Activated CD8-positive, alpha-beta memory T cell treated with anti-CD3 and anti-CD28 coated beads for 36 hours (primary cell): ENCODE measurements at regions not wholly inside any gene's neighbourhood (a gene's known extent, or its start where the extent isn't known, plus 50 kb on each side); places are given as distances from the start of the nearest gene placed in this dataset.
"Not testable (repeated sequence)": the region's sequence is repeated elsewhere in the genome, so short reads cannot be mapped to it uniquely, and the experiment has no call there.

ENCODE experiments used
- CTCF ChIA-PET: fragments of 350-600 bp; sonication (Branson Sonifier 250); formaldehyde crosslinking; loops from one replicate; lab custom pipeline; 2021; ENCODE audit warnings: antibody characterized with exemption; lab: Charles Lee
- POLR2A ChIA-PET: fragments of 350-600 bp; sonication (Branson Sonifier 250); formaldehyde crosslinking; loops from one replicate; lab custom pipeline; 2021; ENCODE audit warnings: antibody characterized with exemption; lab: Charles Lee

DNA sequence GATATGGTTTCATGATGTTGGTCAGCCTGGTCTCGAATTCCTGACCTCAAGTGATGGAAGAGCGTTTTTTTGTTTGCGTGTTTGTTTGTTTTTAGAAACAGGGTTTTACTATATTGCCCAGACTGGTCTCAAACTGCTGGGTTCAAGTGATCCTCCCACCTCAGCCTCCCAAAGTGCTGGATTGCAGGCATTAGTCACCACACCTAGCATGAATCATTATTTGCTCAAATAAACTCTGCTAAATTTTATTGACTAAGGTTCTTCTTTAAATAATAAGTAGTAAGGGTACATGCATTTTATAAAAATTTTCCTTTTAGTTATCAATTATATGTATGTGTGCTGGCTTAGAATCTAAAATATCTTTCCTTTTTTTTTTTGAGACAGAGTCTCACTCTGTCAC, 52.9 kb downstream of the ZBTB9 start:
- CTCF ChIA-PET = no interaction called here
- POLR2A ChIA-PET = interaction anchor here (0.6 kb wide), 1 partner anchor 118 kb away, joined by 4 read pairs; no protein-coding TSS in a partner anchor

DNA sequence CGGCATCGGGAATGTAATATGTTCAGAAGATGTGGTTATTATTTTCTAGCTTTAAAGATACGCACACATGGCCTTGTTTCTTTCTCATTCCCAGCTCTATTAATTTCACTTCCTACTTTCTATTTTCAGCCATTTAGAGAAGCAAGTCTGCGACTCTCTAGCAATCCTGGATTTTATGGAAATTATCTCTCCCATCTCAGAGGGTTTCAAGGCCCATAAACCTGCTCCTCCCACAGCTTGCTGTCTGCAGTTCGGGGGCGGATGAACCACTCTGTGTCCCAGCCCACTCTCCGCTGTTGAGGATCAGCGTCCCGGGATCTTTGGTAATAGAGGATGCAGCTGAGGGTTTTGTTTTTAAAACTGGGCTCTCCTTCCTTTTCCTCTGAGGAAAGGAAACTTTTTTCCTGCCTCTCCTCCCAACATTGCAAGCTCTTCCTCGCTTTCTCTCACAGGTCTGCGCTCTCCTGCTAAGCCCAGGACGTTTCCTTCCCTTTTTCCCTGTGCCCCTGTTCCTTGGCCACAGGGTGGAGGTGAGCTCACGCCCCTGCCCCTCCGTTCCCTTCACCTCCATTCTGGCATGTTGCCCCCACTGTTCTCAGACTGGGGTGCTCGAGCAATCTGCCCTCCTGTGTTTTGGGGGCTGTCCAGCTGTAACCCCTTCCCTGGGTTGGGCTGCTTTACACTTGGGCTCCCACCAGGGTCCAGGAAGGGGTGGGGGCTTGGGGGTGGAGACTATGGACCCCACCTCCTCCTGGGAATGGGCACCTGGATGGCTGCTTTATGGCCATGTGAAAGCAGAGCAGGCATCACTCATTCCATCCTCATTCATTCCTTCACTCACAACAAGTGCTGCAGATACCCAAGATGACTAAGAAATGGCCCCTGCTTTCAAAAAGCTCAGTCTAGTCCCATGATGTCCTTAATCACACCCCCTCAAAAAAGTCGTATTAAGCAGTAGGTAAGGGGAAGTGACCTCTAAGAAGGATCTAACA, 54.9 kb downstream of the ZBTB9 start:
- ChIA-PET POLR2A (interaction anchor here (0.6 to 1.2 kb wide), 3 partner anchors 24 to 122 kb away, joined by 3 read pairs; no protein-coding TSS in a partner anchor), CTCF (interaction anchor here (0.8 kb wide), 1 partner anchor 79 kb away, joined by 4 read pairs; no protein-coding TSS in a partner anchor)

DNA sequence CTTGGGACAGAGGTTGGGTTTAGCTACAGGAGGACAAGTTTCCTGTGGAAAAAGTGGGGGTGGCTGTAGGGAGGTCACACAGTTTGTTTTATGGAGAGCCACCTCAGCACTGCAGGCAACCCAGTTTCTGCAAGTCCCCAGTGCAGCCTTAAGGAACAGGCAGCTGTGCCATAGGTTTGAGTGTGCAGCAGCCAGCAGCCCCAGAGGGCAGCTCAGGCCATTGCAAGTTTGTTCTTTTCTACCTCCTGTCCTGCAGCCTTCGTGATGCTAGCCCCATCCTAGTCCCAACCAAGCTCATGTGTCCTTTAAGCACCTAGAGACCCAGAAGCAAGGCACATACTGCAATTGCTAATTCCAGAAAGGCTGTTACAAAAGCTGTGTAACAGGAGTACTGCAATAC, 58.8 kb downstream of the ZBTB9 start:
- CTCF ChIA-PET = no interaction called here
- POLR2A ChIA-PET = no interaction called here

DNA sequence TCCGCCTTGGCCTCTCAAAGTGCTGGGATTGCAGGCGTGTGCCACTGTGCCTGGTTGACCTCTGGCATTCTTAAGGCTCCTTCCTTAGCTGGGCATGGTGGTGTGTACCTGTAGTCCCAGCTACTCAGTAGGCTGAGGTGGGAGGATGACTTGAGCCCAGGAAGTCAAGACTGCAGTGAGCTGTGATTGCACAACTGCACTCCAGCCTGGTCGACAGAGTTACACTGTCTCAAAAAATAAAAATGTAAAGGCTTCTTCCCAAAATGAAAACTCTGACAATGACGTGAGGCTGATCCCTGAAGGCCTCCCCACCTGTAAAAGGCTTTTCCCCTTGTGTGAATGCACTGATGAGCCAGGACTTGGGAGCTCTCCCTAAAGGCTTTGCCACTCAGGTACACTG, 62.4 kb downstream of the ZBTB9 start:
- POLR2A ChIA-PET = no interaction called here
- CTCF ChIA-PET = interaction anchor here (0.6 kb wide), 1 partner anchor 966 kb away, joined by 5 read pairs; no protein-coding TSS in a partner anchor

DNA sequence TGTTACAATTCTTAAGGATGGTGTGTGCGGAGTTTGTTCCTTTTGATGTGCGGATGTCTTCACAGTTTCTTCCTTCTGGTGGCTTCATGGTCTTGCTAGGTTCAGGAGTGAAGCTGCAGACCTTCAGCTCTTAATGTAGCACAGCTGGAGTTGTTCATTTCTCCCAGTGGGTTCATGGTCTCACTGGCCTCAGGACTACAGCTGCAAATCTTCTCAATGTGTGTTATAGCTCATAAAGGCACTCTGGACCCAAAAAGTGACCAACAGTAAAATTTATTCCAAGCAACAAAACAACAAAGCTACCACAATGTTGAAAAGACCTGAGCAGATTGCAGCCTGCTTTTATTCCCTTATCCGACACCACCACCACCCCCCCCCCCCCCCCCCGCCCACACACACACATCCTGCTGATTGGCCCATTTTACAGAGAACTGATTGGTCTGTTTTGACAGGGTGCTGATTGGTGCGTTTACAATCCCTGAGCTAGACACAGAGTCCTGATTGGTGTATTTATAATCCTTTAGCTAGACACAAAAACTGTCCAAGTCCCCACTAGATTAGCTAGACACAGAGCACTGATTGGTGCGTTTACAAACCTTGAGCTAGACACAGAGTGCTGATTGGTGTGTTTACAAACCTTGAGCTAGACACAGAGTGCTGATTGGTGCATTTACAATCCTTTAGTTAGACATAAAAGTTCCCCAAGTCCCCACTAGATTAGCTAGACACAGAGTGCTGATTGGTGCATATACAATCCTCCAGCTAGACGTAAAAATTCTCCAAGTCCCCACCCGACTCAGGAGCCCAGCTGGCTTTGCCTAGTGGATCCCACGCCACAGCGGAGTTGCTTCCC, 59.2 kb downstream of the BAK1 start:
- CTCF ChIA-PET, POLR2A ChIA-PET: not testable (repeated sequence)

DNA sequence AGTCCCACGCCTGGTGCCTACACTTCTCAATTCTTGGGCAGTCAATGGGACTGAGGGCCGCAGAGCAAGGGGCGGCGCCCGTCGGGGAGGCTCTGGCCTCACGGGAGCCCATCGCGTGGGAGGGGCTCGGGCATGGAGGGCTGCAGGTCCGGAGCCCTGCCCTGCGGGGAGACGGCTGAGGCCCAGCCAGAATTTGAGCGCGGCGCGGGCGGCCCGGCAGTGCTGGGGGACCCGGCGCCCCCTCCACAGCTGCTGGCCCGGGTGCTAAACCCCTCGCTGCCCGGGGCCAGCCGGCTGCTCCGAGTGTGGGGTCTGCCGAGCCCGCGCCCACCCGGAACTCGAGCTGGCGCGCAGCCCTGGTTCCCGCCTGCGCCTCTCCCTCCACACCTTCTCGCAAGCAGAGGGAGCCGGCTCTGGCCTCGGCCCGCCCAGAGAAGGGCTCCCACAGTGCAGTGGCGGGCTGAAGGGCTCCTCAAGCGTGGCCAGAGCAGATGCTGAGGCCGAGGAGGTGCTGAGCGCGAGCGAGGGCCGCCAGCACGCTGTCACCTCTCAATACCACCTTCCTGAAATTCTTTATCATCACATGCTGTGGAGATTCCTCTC, 58.5 kb downstream of the BAK1 start:
- ChIA-PET CTCF (no interaction called here), POLR2A (no interaction called here)
